ENCODE measurements at regions not wholly inside any gene's neighbourhood (a gene's known extent, or its start where the extent isn't known, plus 50 kb on each side); places are given as distances from the start of the nearest gene placed in this dataset.

- TF ChIP-seq, protein P1, sequence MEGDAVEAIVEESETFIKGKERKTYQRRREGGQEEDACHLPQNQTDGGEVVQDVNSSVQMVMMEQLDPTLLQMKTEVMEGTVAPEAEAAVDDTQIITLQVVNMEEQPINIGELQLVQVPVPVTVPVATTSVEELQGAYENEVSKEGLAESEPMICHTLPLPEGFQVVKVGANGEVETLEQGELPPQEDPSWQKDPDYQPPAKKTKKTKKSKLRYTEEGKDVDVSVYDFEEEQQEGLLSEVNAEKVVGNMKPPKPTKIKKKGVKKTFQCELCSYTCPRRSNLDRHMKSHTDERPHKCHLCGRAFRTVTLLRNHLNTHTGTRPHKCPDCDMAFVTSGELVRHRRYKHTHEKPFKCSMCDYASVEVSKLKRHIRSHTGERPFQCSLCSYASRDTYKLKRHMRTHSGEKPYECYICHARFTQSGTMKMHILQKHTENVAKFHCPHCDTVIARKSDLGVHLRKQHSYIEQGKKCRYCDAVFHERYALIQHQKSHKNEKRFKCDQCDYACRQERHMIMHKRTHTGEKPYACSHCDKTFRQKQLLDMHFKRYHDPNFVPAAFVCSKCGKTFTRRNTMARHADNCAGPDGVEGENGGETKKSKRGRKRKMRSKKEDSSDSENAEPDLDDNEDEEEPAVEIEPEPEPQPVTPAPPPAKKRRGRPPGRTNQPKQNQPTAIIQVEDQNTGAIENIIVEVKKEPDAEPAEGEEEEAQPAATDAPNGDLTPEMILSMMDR (IDR thresholded peaks at IDR 0.05) = no peak
- TF ChIP-seq POLR2A (IDR thresholded peaks at IDR 0.05) = no peak
These were observed 60.7 kb upstream of the KDR start for GRCh38 chr4:55186123-55186522.

Data from adrenal gland (tissue), 5 donors.